ENCODE measurements at regions not wholly inside any gene's neighbourhood (a gene's known extent, or its start where the extent isn't known, plus 50 kb on each side); places are given as distances from the start of the nearest gene placed in this dataset.

DNA sequence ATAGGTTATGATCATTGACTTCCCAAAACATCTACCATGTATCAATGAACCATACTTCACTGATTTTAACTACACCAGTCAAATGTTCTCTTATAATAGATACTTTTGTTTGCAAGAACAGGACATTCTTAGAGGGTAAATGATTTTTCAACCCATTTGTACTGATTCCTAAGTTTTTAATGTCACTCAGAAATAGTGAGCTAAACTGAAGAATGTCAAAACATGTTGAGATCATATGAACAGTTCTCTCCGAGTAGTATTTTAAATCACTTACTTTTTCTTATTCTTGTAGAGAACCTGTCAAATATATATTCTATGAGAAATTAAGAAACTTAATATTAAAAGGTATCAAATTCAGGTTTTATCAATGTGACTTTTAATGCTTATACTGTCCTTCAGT, 1362.9 kb upstream of the SLC39A10 start:
- Histone ChIP-seq H3K4ac (replicated peaks; ENCODE audit: insufficient read length, low read depth, low read length) (no peak overlapping the region), H2BK120ac (replicated peaks; ENCODE audit: low read depth, low read length) (no peak overlapping the region), H4K8ac (ENCODE audit: extremely low read depth, insufficient read depth, low read length) (no peak overlapping the region), H2BK12ac (ENCODE audit: low read depth, low read length) (no peak overlapping the region), H3K14ac (ENCODE audit: insufficient read length) (no peak overlapping the region), H4K5ac (ENCODE audit: insufficient read length, low read depth, low read length) (no peak overlapping the region), H3K36me3 (ENCODE audit: control insufficient read depth in 2 of 4, insufficient read depth in 4 of 4, low read length in 3 of 4) (no peaks in the 10 kb centered on the region), H3K9ac (replicated peaks in 1 of 4; ENCODE audit: extremely low read depth in 1 of 4, low read depth in 3 of 4, low read length in 3 of 4) (no peak overlapping the region), H3K23ac (ENCODE audit: insufficient read length) (no peak overlapping the region), H3K27ac (ENCODE audit: low read depth, low read length) (no peak overlapping the region), H2BK20ac (ENCODE audit: low read length) (no peak overlapping the region), H3K79me1 (ENCODE audit: low read depth, low read length) (no peaks in the 10 kb centered on the region), H3K79me2 (ENCODE audit: control insufficient read depth in 1 of 2, insufficient read depth in 2 of 2, low read length in 2 of 2) (no peaks in the 10 kb centered on the region), H3K27me3 (replicated peaks in 1 of 4; ENCODE audit: control insufficient read depth in 3 of 4, extremely low read depth in 1 of 4, insufficient read depth in 3 of 4, low read length in 3 of 4) (no peaks in the 10 kb centered on the region), H3K4me3 (ENCODE audit: extremely low read depth in 1 of 4, insufficient read depth in 2 of 4, low read depth in 3 of 4, low read length in 4 of 4) (no peak overlapping the region), H3K9me3 (ENCODE audit: insufficient read depth in 2 of 2, low read depth in 1 of 2, low read length in 1 of 2) (no peaks in the 10 kb centered on the region), H3K4me1 (replicated peaks in 1 of 4; ENCODE audit: control insufficient read depth in 3 of 4, insufficient read depth in 4 of 4, low read length in 3 of 4) (peaks cover 0 to 7% (median 1%) of the 10 kb centered on the region in 4 experiments; a peak in 1 of 7 replicates), H4K20me1 (replicated peaks in 1 of 2; ENCODE audit: control insufficient read depth in 1 of 2, insufficient read depth in 2 of 2, low read length in 2 of 2) (no peaks in the 10 kb centered on the region), H4K91ac (replicated peaks; ENCODE audit: insufficient read length, low read length) (no peak overlapping the region), H3K23me2 (ENCODE audit: low read depth, low read length) (no peaks in the 10 kb centered on the region), H3K56ac (replicated peaks; ENCODE audit: insufficient read length, low read depth, low read length) (no peak overlapping the region), H3K18ac (ENCODE audit: extremely low read depth, low read length) (no peak overlapping the region), H2AK5ac (ENCODE audit: low read depth, low read length) (no peak overlapping the region), H2BK5ac (ENCODE audit: low read depth, low read length) (no peak overlapping the region), H3K4me2 (ENCODE audit: insufficient read depth in 1 of 2, low read depth in 2 of 2, low read length in 2 of 2) (no peak overlapping the region), H2BK15ac (ENCODE audit: low read length) (no peak overlapping the region), H2AFZ (ENCODE audit: low read length) (no peak overlapping the region)
- ChIA-PET POLR2A (ENCODE audit: partially characterized antibody) (no interaction called here), CTCF (ENCODE audit: partially characterized antibody) (no interaction called here)
- no peak for FAIRE-seq
- WGBS, 2 experiments (ENCODE audit: extremely low coverage in 1 of 2, insufficient coverage in 1 of 2, insufficient read length in 1 of 2, insufficient replicate concordance in 2 of 2, low coverage in 1 of 2, low lambda C conversion rate in 2 of 2, missing lambda C conversion rate in 1 of 2): 92% methylated on average over 1 of the region's 1 CpG; no CpG with 5 or more reads in 1 of the 2 experiments
- no peak for DNase-seq (ENCODE audit: low read depth in 1 of 2, low spot score in 2 of 2)
- TF ChIP-seq RAD21 (IDR thresholded peaks at IDR 0.05 in 1 of 2, conservative IDR thresholded peaks at IDR 0.05 in 1 of 2; ENCODE audit: low read depth in 2 of 2, low read length in 2 of 2) (no peak), HDAC2 (IDR thresholded peaks at IDR 0.05; ENCODE audit: borderline replicate concordance in 1 of 2, low read depth in 2 of 2, low read length in 2 of 2) (no peak), BCL11A (IDR thresholded peaks at IDR 0.05; ENCODE audit: low read depth in 2 of 2, low read length in 2 of 2) (no peak), SRF (IDR thresholded peaks at IDR 0.05; ENCODE audit: low read depth, low read length) (no peak), POLR2A (IDR thresholded peaks at IDR 0.05; ENCODE audit: control extremely low read depth in 1 of 2, low read depth in 2 of 2, low read length in 2 of 2) (no peak), ZNF274 (IDR thresholded peaks at IDR 0.05; ENCODE audit: borderline replicate concordance, extremely low read depth, low read length) (no peak), NRF1 (IDR thresholded peaks at IDR 0.05; ENCODE audit: low read depth, low read length) (no peak), PHF8 (conservative IDR thresholded peaks at IDR 0.05; ENCODE audit: low read depth, low read length) (no peak)
- TF ChIP-seq, protein P1, sequence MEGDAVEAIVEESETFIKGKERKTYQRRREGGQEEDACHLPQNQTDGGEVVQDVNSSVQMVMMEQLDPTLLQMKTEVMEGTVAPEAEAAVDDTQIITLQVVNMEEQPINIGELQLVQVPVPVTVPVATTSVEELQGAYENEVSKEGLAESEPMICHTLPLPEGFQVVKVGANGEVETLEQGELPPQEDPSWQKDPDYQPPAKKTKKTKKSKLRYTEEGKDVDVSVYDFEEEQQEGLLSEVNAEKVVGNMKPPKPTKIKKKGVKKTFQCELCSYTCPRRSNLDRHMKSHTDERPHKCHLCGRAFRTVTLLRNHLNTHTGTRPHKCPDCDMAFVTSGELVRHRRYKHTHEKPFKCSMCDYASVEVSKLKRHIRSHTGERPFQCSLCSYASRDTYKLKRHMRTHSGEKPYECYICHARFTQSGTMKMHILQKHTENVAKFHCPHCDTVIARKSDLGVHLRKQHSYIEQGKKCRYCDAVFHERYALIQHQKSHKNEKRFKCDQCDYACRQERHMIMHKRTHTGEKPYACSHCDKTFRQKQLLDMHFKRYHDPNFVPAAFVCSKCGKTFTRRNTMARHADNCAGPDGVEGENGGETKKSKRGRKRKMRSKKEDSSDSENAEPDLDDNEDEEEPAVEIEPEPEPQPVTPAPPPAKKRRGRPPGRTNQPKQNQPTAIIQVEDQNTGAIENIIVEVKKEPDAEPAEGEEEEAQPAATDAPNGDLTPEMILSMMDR (IDR thresholded peaks at IDR 0.05; ENCODE audit: control extremely low read depth in 1 of 3, insufficient read depth in 1 of 3, low read depth in 1 of 3, low read length in 3 of 3): no peak
